HFFc6 (cell line): ENCODE measurements at regions not wholly inside any gene's neighbourhood (a gene's known extent, or its start where the extent isn't known, plus 50 kb on each side); places are given as distances from the start of the nearest gene placed in this dataset.

Experiments
- DNase-seq: peaks from one replicate; pipeline ENCODE4 v3.0.0-alpha.2; 2018
- H3K27ac Mint-ChIP-seq: 2 replicates; pipeline ENCODE4 v1.8.0; 2020; ENCODE audit warnings: mild to moderate bottlenecking, mixed read lengths
- H3K27me3 Mint-ChIP-seq: 2 replicates; pipeline ENCODE4 v1.8.0; 2021; ENCODE audit warnings: mild to moderate bottlenecking, moderate library complexity, mixed read lengths; ENCODE audit not compliant: insufficient read depth
- H3K36me3 Mint-ChIP-seq: 2 replicates; pipeline ENCODE4 v1.8.0; 2021; ENCODE audit warnings: low read depth, mixed read lengths
- H3K4me1 Mint-ChIP-seq: 2 replicates; pipeline ENCODE4 v1.8.0; 2020; ENCODE audit warnings: low read depth, mixed read lengths
- H3K4me3 Mint-ChIP-seq: 2 replicates; pipeline ENCODE4 v1.8.0; 2020; ENCODE audit warnings: mild to moderate bottlenecking, moderate library complexity, mixed read lengths
- H3K9me3 Mint-ChIP-seq: 2 replicates; pipeline ENCODE4 v1.8.0; 2020; ENCODE audit warnings: mild to moderate bottlenecking, mixed read lengths
- CTCF ChIP-seq: fragments of 200-600 bp; sonication (generic); IDR thresholded peaks from 2 replicates; pipeline ENCODE4 v1.5.0; 2021; ENCODE audit warnings: antibody characterized with exemption, mild to moderate bottlenecking

- Mint-ChIP-seq H3K9me3 (no peaks in the 10 kb centered on the region), H3K36me3 (0 out of 2 replicates have a peak, but pooled peaks cover 5% of the 10 kb centered on the region), H3K27me3 (no peaks in the 10 kb centered on the region)
Measured at GRCh38 chr10:44675387-44675874, 235.7 kb upstream of the TMEM72 start.

GRCh38 chr10:44680764-44681163, 230.4 kb upstream of the TMEM72 start:
- no peak for TF ChIP-seq CTCF
- H3K27ac Mint-ChIP-seq: no peak overlapping the region
- no peaks in the 10 kb centered on the region for H3K27me3 Mint-ChIP-seq
- H3K9me3 Mint-ChIP-seq: no peaks in the 10 kb centered on the region
- no peaks in the 10 kb centered on the region for H3K36me3 Mint-ChIP-seq
- DNase-seq: no peak
- H3K4me1 Mint-ChIP-seq: no peaks in the 10 kb centered on the region; the same call in 1 of the 2 replicates
- H3K4me3 Mint-ChIP-seq: no peak overlapping the region

More at GRCh38 chr10:44675387-44675874, 235.7 kb upstream of the TMEM72 start:
- no peak for DNase-seq
- H3K4me3 Mint-ChIP-seq: no peak overlapping the region
- no peak for TF ChIP-seq CTCF
- H3K27ac Mint-ChIP-seq: no peak overlapping the region
- H3K4me1 Mint-ChIP-seq: 0 out of 2 replicates have a peak, but pooled peaks cover 6% of the 10 kb centered on the region

GRCh38 chr10:44682507-44682906, 228.6 kb upstream of the TMEM72 start:
- H3K9me3 Mint-ChIP-seq: no peaks in the 10 kb centered on the region
- no peak overlapping the region for H3K4me3 Mint-ChIP-seq
- DNase-seq: no peak
- H3K4me1 Mint-ChIP-seq: no peaks in the 10 kb centered on the region; the same call in 1 of the 2 replicates
- H3K27ac Mint-ChIP-seq: no peak overlapping the region
- no peak for TF ChIP-seq CTCF
- no peaks in the 10 kb centered on the region for H3K27me3 Mint-ChIP-seq
- no peaks in the 10 kb centered on the region for H3K36me3 Mint-ChIP-seq

- H3K27me3 Mint-ChIP-seq: no peaks in the 10 kb centered on the region
- no peaks in the 10 kb centered on the region for H3K9me3 Mint-ChIP-seq
- no peak for DNase-seq
- H3K4me3 Mint-ChIP-seq: no peak overlapping the region
- H3K36me3 Mint-ChIP-seq: no peaks in the 10 kb centered on the region
- TF ChIP-seq CTCF: no peak
- no peaks in the 10 kb centered on the region; the same call in 1 of the 2 replicates for H3K4me1 Mint-ChIP-seq
- no peak overlapping the region for H3K27ac Mint-ChIP-seq
Measured at GRCh38 chr10:44684661-44685060, 226.5 kb upstream of the TMEM72 start.

- Mint-ChIP-seq H3K36me3 (no peaks in the 10 kb centered on the region), H3K27ac (no peak overlapping the region), H3K4me3 (no peak overlapping the region), H3K4me1 (no peaks in the 10 kb centered on the region; the same call in 1 of the 2 replicates), H3K9me3 (no peaks in the 10 kb centered on the region), H3K27me3 (no peaks in the 10 kb centered on the region)
- no peak for DNase-seq
- no peak for TF ChIP-seq CTCF
Measured at GRCh38 chr10:44685220-44685619, 225.9 kb upstream of the TMEM72 start.

GRCh38 chr10:44685747-44686146, 225.4 kb upstream of the TMEM72 start:
- Mint-ChIP-seq H3K4me1 (no peaks in the 10 kb centered on the region; the same call in 1 of the 2 replicates), H3K27ac (no peak overlapping the region), H3K4me3 (no peak overlapping the region), H3K9me3 (no peaks in the 10 kb centered on the region), H3K36me3 (no peaks in the 10 kb centered on the region), H3K27me3 (no peaks in the 10 kb centered on the region)
- no peak for DNase-seq
- TF ChIP-seq CTCF: no peak
